Stomach (tissue), 8 donors: ENCODE measurements at regions not wholly inside any gene's neighbourhood (a gene's known extent, or its start where the extent isn't known, plus 50 kb on each side); places are given as distances from the start of the nearest gene placed in this dataset.
"Not testable (repeated sequence)": the region's sequence is repeated elsewhere in the genome, so short reads cannot be mapped to it uniquely, and the experiment has no call there.

Experiments used
- DNase-seq, 2 donors: peaks; one replicate each; pipeline versions ENCODE4 v3.0.0 to v3.0.0-alpha.2; 2013 to 2019
- H3K27ac ChIP-seq, 5 donors: fragments of 200-600 bp in 4 of 5; sonication (generic) in 4 of 5; one replicate each; pipeline ENCODE4 v1.5.1; 2013 to 2019; ENCODE audit warnings: mild to moderate bottlenecking in 1 of 5, moderate library complexity in 1 of 5
- H3K27me3 ChIP-seq, 3 donors: fragments of 200-600 bp; sonication (generic); one replicate each; pipeline ENCODE4 v1.5.1; 2017 to 2019; ENCODE audit warnings: mixed run types in 1 of 3
- H3K36me3 ChIP-seq, 4 donors: fragments of 200-600 bp; sonication (generic); 1 replicate in 3 of 4; 2 replicates in 1 of 4; pipeline ENCODE4 v1.5.1; 2016 to 2019
- H3K4me1 ChIP-seq, 4 donors: fragments of 200-600 bp; sonication (generic); one replicate each; pipeline ENCODE4 v1.5.1; 2016 to 2019
- H3K4me3 ChIP-seq, 4 donors: fragments of 200-600 bp; sonication (generic) in 3 of 4; one replicate each; pipeline ENCODE4 v1.5.1; 2016 to 2019; ENCODE audit warnings: mild to moderate bottlenecking in 1 of 4
- H3K9me3 ChIP-seq, 4 donors: fragments of 200-600 bp; sonication (generic); one replicate each; pipeline ENCODE4 v1.5.1; 2016 to 2019
- EP300 ChIP-seq: sonication (generic); formaldehyde crosslinking; IDR thresholded peaks from one replicate; pipeline ENCODE4 v1.6.1; 2017; ENCODE audit warnings: antibody characterized with exemption
- POLR2A ChIP-seq, 4 donors: fragments of 450-650 bp; IDR thresholded peaks; one replicate each; pipeline ENCODE4 v1.6.1; 2016; ENCODE audit warnings: antibody characterized with exemption in 4 of 4, control low read depth in 2 of 4, mild to moderate bottlenecking in 1 of 4, moderate library complexity in 1 of 4
- POLR2AphosphoS5 ChIP-seq, 3 donors: sonication (generic); formaldehyde crosslinking; IDR thresholded peaks; one replicate each; pipeline ENCODE4 v1.6.1; 2016; ENCODE audit warnings: antibody characterized with exemption in 3 of 3
- WGBS, 5 donors: extraction: QIAGEN DNeasy Blood & Tissue Kit in 3 of 5; methylation state at CpG; one replicate each; pipeline versions ENCODE4 v1.1.5 to v1.1.7; 2013 to 2018; 5-methylcytosine and 5-hydroxymethylcytosine counted together
- intact Hi-C: fragments of 100-400 bp; cut with DNase I; formaldehyde crosslinking; loops from one replicate; pipeline ENCODE4 v1.15.1; 2023; ENCODE audit warnings: low total_unique reads
- TF ChIP-seq, protein P1 (sequence below), 7 experiments: fragments of 450-650 bp in 4 of 7; fragments of 200-600 bp in 3 of 7; sonication (generic) in 3 of 7; IDR thresholded peaks; one replicate each; pipeline ENCODE4 v1.5.1; 2016 to 2019; ENCODE audit warnings: antibody characterized with exemption in 7 of 7, control low read depth in 2 of 7, mild to moderate bottlenecking in 1 of 7
- donor health status: healthy with polysubstance abuse.
- donor health status: Bipolar disorder and iron deficiency.
- donor health status: healthy.

DNA sequence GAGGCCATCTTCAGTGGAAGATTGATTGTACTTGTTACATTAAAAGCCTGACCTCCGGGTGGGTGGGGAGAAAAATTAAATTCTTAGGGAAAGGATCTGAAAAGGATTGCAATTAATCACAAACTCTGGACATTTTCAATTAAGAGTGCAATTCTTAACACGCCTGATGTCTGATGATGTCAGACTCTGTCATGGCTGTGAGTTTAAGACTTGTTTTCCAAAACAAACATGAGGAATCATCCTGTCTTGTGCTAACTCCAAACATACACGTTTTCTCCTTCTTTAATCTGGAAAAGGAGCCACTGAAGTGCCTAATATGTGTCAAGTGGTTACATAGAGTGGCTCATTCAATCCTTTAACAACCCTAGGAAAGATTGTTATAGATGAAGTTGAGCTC, 60.4 kb upstream of the SMIM23 start:
- peaks cover 0 to 33% (median 20%) of the 10 kb centered on the region in 4 donors for H3K9me3 ChIP-seq
- no peak overlapping the region for H3K4me3 ChIP-seq
- no peaks in the 10 kb centered on the region for H3K36me3 ChIP-seq
- no peak for DNase-seq
- H3K27ac ChIP-seq = no peak overlapping the region
- H3K27me3 ChIP-seq = peaks cover 0 to 5% (median 3%) of the 10 kb centered on the region in 3 donors
- intact Hi-C loops = no loop called here
- 55 to 57% (median 56%) methylated on average over 3 of the region's 3 CpGs for WGBS, 5 donors
- no peaks in the 10 kb centered on the region for H3K4me1 ChIP-seq
- TF ChIP-seq POLR2A (IDR thresholded peaks at IDR 0.05) = no peak
- TF ChIP-seq, protein P1, sequence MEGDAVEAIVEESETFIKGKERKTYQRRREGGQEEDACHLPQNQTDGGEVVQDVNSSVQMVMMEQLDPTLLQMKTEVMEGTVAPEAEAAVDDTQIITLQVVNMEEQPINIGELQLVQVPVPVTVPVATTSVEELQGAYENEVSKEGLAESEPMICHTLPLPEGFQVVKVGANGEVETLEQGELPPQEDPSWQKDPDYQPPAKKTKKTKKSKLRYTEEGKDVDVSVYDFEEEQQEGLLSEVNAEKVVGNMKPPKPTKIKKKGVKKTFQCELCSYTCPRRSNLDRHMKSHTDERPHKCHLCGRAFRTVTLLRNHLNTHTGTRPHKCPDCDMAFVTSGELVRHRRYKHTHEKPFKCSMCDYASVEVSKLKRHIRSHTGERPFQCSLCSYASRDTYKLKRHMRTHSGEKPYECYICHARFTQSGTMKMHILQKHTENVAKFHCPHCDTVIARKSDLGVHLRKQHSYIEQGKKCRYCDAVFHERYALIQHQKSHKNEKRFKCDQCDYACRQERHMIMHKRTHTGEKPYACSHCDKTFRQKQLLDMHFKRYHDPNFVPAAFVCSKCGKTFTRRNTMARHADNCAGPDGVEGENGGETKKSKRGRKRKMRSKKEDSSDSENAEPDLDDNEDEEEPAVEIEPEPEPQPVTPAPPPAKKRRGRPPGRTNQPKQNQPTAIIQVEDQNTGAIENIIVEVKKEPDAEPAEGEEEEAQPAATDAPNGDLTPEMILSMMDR (IDR thresholded peaks at IDR 0.05) = no peak
- TF ChIP-seq POLR2AphosphoS5 (IDR thresholded peaks at IDR 0.05) = no peak
- no peak for TF ChIP-seq EP300

DNA sequence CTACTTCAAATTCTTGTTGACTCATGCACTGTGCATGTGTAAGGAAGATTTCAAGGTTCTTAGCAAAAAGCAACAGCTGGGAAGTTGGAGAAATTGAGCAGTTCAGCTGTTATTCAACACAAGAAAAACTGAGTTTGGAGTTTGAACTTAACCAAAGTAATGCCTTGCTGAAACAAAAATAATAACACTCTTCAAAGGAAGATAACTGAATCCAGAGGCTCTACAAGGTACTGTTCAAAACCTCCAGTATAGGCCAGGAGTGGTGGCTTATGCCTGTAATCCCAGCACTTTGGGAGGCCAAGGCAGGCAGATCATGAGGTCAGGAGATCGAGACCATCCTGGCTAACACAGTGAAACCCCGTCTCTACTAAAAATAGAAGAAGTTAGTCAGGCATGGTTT, 58.8 kb upstream of the SMIM23 start:
- H3K4me3 ChIP-seq, H3K27ac ChIP-seq, H3K27me3 ChIP-seq, intact Hi-C loops, DNase-seq, H3K36me3 ChIP-seq, H3K4me1 ChIP-seq: not testable (repeated sequence)
- WGBS, 5 donors = 91 to 95% (median 91%) methylated on average over 2 of the region's 2 CpGs
- peaks cover 0 to 33% (median 20%) of the 10 kb centered on the region in 4 donors for H3K9me3 ChIP-seq

DNA sequence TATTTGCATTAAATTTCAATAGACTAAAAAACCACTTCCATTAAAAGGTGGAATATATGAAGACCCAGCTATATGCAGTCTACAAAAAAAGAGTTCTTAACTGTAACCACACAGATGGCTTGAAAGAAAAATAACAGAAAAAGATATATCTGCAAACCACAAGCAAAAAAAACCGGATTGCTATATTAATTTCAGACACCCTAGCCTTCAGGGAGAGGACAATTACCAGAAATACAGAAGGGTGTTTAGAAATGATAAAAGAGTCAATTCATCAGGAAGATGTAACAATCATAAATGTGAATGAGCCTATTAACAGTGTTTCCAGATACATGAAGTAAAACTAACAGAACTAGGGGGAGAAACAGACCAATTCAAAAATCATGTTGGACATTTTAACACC, 56.9 kb upstream of the SMIM23 start:
- no peaks in the 10 kb centered on the region for H3K27me3 ChIP-seq
- WGBS, 5 donors = 70 to 83% (median 77%) methylated on average over 1 of the region's 1 CpG
- no peak for DNase-seq
- no peaks in the 10 kb centered on the region for H3K4me1 ChIP-seq
- intact Hi-C loops = no loop called here
- no peaks in the 10 kb centered on the region for H3K36me3 ChIP-seq
- H3K9me3 ChIP-seq = peaks cover 0 to 33% (median 20%) of the 10 kb centered on the region in 4 donors
- TF ChIP-seq EP300 (no peak), POLR2A (IDR thresholded peaks at IDR 0.05) (no peak), POLR2AphosphoS5 (IDR thresholded peaks at IDR 0.05) (no peak)
- TF ChIP-seq, protein P1 (IDR thresholded peaks at IDR 0.05) = no peak
- no peak overlapping the region for H3K4me3 ChIP-seq
- H3K27ac ChIP-seq = no peak overlapping the region
